22Rv1 (cell line): ENCODE measurements at regions not wholly inside any gene's neighbourhood (a gene's known extent, or its start where the extent isn't known, plus 50 kb on each side); places are given as distances from the start of the nearest gene placed in this dataset.

Experiments
- H3K27ac ChIP-seq: fragments of 450-650 bp; 2 replicates; pipeline ENCODE4 v1.5.1; 2017
- CTCF ChIP-seq: fragments of 450-650 bp; IDR thresholded peaks from 2 replicates; pipeline ENCODE4 v1.5.1; 2017; ENCODE audit warnings: mild to moderate bottlenecking
- ZFX ChIP-seq: fragments of 450-650 bp; IDR thresholded peaks from 2 replicates; pipeline ENCODE4 v1.6.1; 2017; ENCODE audit warnings: antibody characterized with exemption, borderline replicate concordance

- H3K27ac ChIP-seq = no peak overlapping the region
- TF ChIP-seq ZFX (no peak), CTCF (no peak)
Observed at GRCh38 chr22:34070531-34070930, 150.3 kb upstream of the LARGE1 start.

GRCh38 chr22:34072585-34072984 is 152.3 kb upstream of the LARGE1 start:
- no peak overlapping the region for H3K27ac ChIP-seq
- no peak for TF ChIP-seq ZFX
- TF ChIP-seq CTCF = no peak

- no peak overlapping the region for H3K27ac ChIP-seq
- TF ChIP-seq CTCF = no peak
- TF ChIP-seq ZFX = no peak
Observed at GRCh38 chr22:34080433-34080832, 160.2 kb upstream of the LARGE1 start.

- H3K27ac ChIP-seq = no peak overlapping the region
- TF ChIP-seq ZFX (no peak), CTCF (no peak)
Observed at GRCh38 chr22:34096770-34097169, 176.5 kb upstream of the LARGE1 start.

- H3K27ac ChIP-seq = no peak overlapping the region
- TF ChIP-seq CTCF (no peak), ZFX (no peak)
Observed at GRCh38 chr22:34099278-34099677, 179.0 kb upstream of the LARGE1 start.

GRCh38 chr22:34102633-34103032 is 182.4 kb upstream of the LARGE1 start:
- TF ChIP-seq CTCF = no peak
- TF ChIP-seq ZFX = no peak
- H3K27ac ChIP-seq = no peak overlapping the region

GRCh38 chr22:34105461-34106062 is 185.3 kb upstream of the LARGE1 start:
- H3K27ac ChIP-seq = no peak overlapping the region
- TF ChIP-seq CTCF (peak; percentile 83), ZFX (no peak)
